ENCODE measurements at regions not wholly inside any gene's neighbourhood (a gene's known extent, or its start where the extent isn't known, plus 50 kb on each side); places are given as distances from the start of the nearest gene placed in this dataset.

DNA sequence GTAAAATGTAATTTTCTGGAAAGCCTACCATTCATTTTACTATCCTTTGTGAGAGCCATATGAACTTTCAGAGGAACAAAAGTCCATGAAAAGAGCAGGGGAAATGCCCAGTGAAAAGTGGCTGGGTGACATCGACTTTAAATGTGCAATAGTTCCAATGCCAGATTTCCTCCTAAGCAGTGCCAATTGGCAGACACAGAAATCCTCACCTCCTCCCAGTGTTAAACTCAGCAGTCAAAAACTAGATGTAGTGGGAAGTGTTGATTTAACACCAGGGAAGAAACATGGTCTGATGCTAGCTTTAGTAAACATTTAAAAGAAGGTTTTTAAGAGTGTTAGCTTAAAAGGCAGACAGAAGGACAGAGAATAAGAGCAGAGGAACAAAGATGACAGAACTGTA, 2055.2 kb downstream of the MAT2B start:
- 94% methylated on average over 1 of the region's 1 CpG; no CpG with 5 or more reads in 1 of the 2 experiments for WGBS, 2 experiments (ENCODE audit: insufficient coverage in 1 of 2, insufficient read length in 1 of 2)
- Mint-ChIP-seq H3K4me1 (peaks cover 2% of the 10 kb centered on the region), H3K4me3 (no peak overlapping the region)

DNA sequence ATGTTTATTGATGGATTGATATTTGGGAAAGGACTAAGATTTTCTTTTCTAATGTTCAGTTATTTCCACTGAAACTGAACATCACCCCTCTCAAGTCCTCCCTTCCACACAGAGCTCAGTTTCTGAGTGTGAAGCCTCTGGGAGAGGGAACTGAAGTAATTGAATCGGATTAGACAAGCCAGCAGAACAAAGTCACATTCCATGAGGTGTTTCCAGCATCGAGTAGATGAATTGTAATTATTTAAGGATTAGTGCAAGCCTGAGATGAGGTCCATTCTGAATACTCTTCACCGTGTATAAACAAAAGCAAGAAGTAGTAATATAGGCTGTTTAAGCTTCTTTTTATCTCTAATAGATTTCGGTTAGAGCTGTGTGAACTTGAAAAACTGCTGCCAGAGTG, 2060.5 kb downstream of the MAT2B start:
- no peaks in the 10 kb centered on the region for H3K36me3 Mint-ChIP-seq (ENCODE audit: low read depth)
- no peak overlapping the region for H3K27ac ChIP-seq (ENCODE audit: low read depth, low read length)
- TF ChIP-seq, protein P1, sequence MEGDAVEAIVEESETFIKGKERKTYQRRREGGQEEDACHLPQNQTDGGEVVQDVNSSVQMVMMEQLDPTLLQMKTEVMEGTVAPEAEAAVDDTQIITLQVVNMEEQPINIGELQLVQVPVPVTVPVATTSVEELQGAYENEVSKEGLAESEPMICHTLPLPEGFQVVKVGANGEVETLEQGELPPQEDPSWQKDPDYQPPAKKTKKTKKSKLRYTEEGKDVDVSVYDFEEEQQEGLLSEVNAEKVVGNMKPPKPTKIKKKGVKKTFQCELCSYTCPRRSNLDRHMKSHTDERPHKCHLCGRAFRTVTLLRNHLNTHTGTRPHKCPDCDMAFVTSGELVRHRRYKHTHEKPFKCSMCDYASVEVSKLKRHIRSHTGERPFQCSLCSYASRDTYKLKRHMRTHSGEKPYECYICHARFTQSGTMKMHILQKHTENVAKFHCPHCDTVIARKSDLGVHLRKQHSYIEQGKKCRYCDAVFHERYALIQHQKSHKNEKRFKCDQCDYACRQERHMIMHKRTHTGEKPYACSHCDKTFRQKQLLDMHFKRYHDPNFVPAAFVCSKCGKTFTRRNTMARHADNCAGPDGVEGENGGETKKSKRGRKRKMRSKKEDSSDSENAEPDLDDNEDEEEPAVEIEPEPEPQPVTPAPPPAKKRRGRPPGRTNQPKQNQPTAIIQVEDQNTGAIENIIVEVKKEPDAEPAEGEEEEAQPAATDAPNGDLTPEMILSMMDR (conservative IDR thresholded peaks at IDR 0.05), result no peak

More for the DNA sequence above, 2055.2 kb downstream of the MAT2B start:
- H3K27ac ChIP-seq (ENCODE audit: low read depth, low read length), result no peak overlapping the region
- Mint-ChIP-seq H3K36me3 (ENCODE audit: low read depth) (no peaks in the 10 kb centered on the region), H3K27ac (no peak overlapping the region), H3K27me3 (ENCODE audit: insufficient read depth) (no peaks in the 10 kb centered on the region), H3K9me3 (no peaks in the 10 kb centered on the region)
- H3K9ac ChIP-seq (ENCODE audit: extremely low read depth, low read length, poor library complexity, severe bottlenecking), result no peak overlapping the region
- no peak for DNase-seq
- H3K36me3 ChIP-seq (ENCODE audit: control insufficient read depth, insufficient read depth, low read length), result no peaks in the 10 kb centered on the region
- TF ChIP-seq, protein P1 (conservative IDR thresholded peaks at IDR 0.05), result no peak
- no peaks in the 10 kb centered on the region for H3K4me1 ChIP-seq (ENCODE audit: control insufficient read depth, insufficient read depth, low read length)
- no peaks in the 10 kb centered on the region for H3K27me3 ChIP-seq (ENCODE audit: control insufficient read depth, insufficient read depth, low read length, poor library complexity, severe bottlenecking)
- H3K4me3 ChIP-seq (ENCODE audit: low read length), result no peak overlapping the region
- no peaks in the 10 kb centered on the region for H3K9me3 ChIP-seq (ENCODE audit: control insufficient read depth, low read length)

DNA sequence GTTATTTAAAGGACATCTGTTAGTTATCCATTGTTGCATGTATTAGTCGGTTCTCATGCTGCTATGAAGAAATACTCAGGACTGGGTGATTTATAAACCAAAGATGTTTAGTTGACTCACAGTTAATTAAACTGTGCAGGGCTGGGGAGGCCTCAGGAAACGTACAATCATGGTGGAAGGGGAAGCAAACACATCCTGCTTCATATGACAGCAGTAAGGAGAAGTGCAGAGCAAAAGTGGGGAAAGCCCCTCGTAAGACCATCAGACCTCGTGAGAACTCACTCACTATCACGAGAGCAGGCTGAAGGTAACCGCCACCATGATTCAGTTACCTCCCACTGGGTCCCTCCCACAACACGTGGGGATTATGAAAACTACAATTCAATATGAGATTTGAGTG, 2064.1 kb downstream of the MAT2B start:
- H3K9ac ChIP-seq (ENCODE audit: extremely low read depth, low read length, poor library complexity, severe bottlenecking), result no peak overlapping the region
- peaks cover 2% of the 10 kb centered on the region for H3K4me1 Mint-ChIP-seq
- DNase-seq, result no peak
- H3K9me3 ChIP-seq (ENCODE audit: control insufficient read depth, low read length), result no peaks in the 10 kb centered on the region
- H3K27ac Mint-ChIP-seq, result no peak overlapping the region
- no peak overlapping the region for H3K4me3 ChIP-seq (ENCODE audit: low read length)
- H3K9me3 Mint-ChIP-seq, result peaks cover 11% of the 10 kb centered on the region
- H3K4me3 Mint-ChIP-seq, result no peak overlapping the region
- H3K27me3 Mint-ChIP-seq (ENCODE audit: insufficient read depth), result no peaks in the 10 kb centered on the region
- H3K36me3 ChIP-seq (ENCODE audit: control insufficient read depth, insufficient read depth, low read length), result no peaks in the 10 kb centered on the region
- TF ChIP-seq, protein P1 (conservative IDR thresholded peaks at IDR 0.05), result no peak
- whole genome bisulfite sequencing, 2 experiments (ENCODE audit: insufficient coverage in 1 of 2, insufficient read length in 1 of 2), result 93 to 95% methylated on average over 6 to 7 of the region's 7 CpGs
- no peaks in the 10 kb centered on the region for H3K36me3 Mint-ChIP-seq (ENCODE audit: low read depth)
- no peak overlapping the region for H3K27ac ChIP-seq (ENCODE audit: low read depth, low read length)
- no peaks in the 10 kb centered on the region for H3K27me3 ChIP-seq (ENCODE audit: control insufficient read depth, insufficient read depth, low read length, poor library complexity, severe bottlenecking)
- H3K4me1 ChIP-seq (ENCODE audit: control insufficient read depth, insufficient read depth, low read length), result no peaks in the 10 kb centered on the region

More for the DNA sequence above, 2060.5 kb downstream of the MAT2B start:
- Mint-ChIP-seq H3K9me3 (peaks cover 8% of the 10 kb centered on the region), H3K27me3 (ENCODE audit: insufficient read depth) (no peaks in the 10 kb centered on the region), H3K4me3 (no peak overlapping the region), H3K27ac (no peak overlapping the region), H3K4me1 (peaks cover 2% of the 10 kb centered on the region)
- Histone ChIP-seq H3K9ac (ENCODE audit: extremely low read depth, low read length, poor library complexity, severe bottlenecking) (no peak overlapping the region), H3K36me3 (ENCODE audit: control insufficient read depth, insufficient read depth, low read length) (no peaks in the 10 kb centered on the region), H3K4me3 (ENCODE audit: low read length) (no peak overlapping the region), H3K9me3 (ENCODE audit: control insufficient read depth, low read length) (no peaks in the 10 kb centered on the region), H3K27me3 (ENCODE audit: control insufficient read depth, insufficient read depth, low read length, poor library complexity, severe bottlenecking) (no peaks in the 10 kb centered on the region), H3K4me1 (ENCODE audit: control insufficient read depth, insufficient read depth, low read length) (no peaks in the 10 kb centered on the region)
- DNase-seq, result no peak
- WGBS, 2 experiments (ENCODE audit: insufficient coverage in 1 of 2, insufficient read length in 1 of 2), result 84 to 89% methylated on average over 2 to 4 of the region's 4 CpGs

Measured in endodermal cell (in vitro differentiated cells).